CD8-positive, alpha-beta memory T cell (primary cell): ENCODE measurements at regions not wholly inside any gene's neighbourhood (a gene's known extent, or its start where the extent isn't known, plus 50 kb on each side); places are given as distances from the start of the nearest gene placed in this dataset.
A peak's percentile ranks its signal among the peaks of the same experiment; 100 is the strongest.

ENCODE experiments used
- CTCF ChIA-PET: fragments of 350-600 bp; sonication (Branson Sonifier 250); formaldehyde crosslinking; loops from one replicate; lab custom pipeline; 2021; ENCODE audit warnings: antibody characterized with exemption; lab: Charles Lee
- POLR2A ChIA-PET: fragments of 350-600 bp; sonication (Branson Sonifier 250); formaldehyde crosslinking; loops from one replicate; lab custom pipeline; 2021; ENCODE audit warnings: antibody characterized with exemption; lab: Charles Lee
- DNase-seq, 5 donors: peaks; one replicate each; pipeline versions ENCODE4 v3.0.0 to v3.0.0-alpha.2; 2020 to 2022; ENCODE audit warnings: mixed read lengths in 1 of 5
- H3K27ac ChIP-seq: one replicate; pipeline ENCODE4 v1.7.0; 2013; ENCODE audit warnings: low read depth, mild to moderate bottlenecking, low read length, moderate library complexity
- H3K27me3 ChIP-seq: 2 replicates; pipeline ENCODE4 v1.7.0; 2013; ENCODE audit warnings: low read length, mild to moderate bottlenecking; ENCODE audit not compliant: insufficient read depth, poor library complexity, severe bottlenecking
- H3K36me3 ChIP-seq: 2 replicates; pipeline ENCODE4 v1.7.0; 2013; ENCODE audit warnings: mild to moderate bottlenecking, low read length, moderate library complexity; ENCODE audit not compliant: insufficient read depth
- H3K4me1 ChIP-seq: 2 replicates; pipeline ENCODE4 v1.7.0; 2013; ENCODE audit warnings: mild to moderate bottlenecking, low read length, moderate library complexity; ENCODE audit not compliant: insufficient read depth
- H3K4me3 ChIP-seq: 2 replicates; pipeline ENCODE4 v1.7.0; 2013; ENCODE audit warnings: mild to moderate bottlenecking, low read length
- H3K9me3 ChIP-seq: 2 replicates; pipeline ENCODE4 v1.7.0; 2013; ENCODE audit warnings: mild to moderate bottlenecking, low read length
- H3K27ac Mint-ChIP-seq, 8 donors: one replicate each; pipeline ENCODE4 v1.8.0; 2020 to 2021; ENCODE audit warnings: mixed read lengths in 8 of 8, mild to moderate bottlenecking in 6 of 8, inconsistent platforms in 3 of 8, moderate library complexity in 3 of 8
- H3K27me3 Mint-ChIP-seq, 2 donors: one replicate each; pipeline ENCODE4 v1.8.0; 2020 to 2021; ENCODE audit warnings: mixed read lengths in 2 of 2, mild to moderate bottlenecking in 1 of 2, moderate library complexity in 1 of 2
- H3K36me3 Mint-ChIP-seq, 3 donors: one replicate each; pipeline ENCODE4 v1.8.0; 2020 to 2021; ENCODE audit warnings: mixed read lengths in 3 of 3, inconsistent platforms in 1 of 3, mild to moderate bottlenecking in 1 of 3
- H3K4me1 Mint-ChIP-seq, 3 donors: one replicate each; pipeline ENCODE4 v1.8.0; 2020 to 2021; ENCODE audit warnings: mixed read lengths in 3 of 3, inconsistent platforms in 1 of 3, mild to moderate bottlenecking in 1 of 3
- H3K4me3 Mint-ChIP-seq, 7 donors: one replicate each; pipeline ENCODE4 v1.8.0; 2020 to 2021; ENCODE audit warnings: mixed read lengths in 7 of 7, mild to moderate bottlenecking in 6 of 7, moderate library complexity in 4 of 7, inconsistent platforms in 2 of 7
- H3K9me3 Mint-ChIP-seq, 5 donors: one replicate each; pipeline ENCODE4 v1.8.0; 2020 to 2022; ENCODE audit warnings: mixed read lengths in 5 of 5, mild to moderate bottlenecking in 3 of 5, moderate library complexity in 2 of 5, inconsistent platforms in 1 of 5

GRCh38 chr13:36493046-36493445 lies 60.8 kb downstream of the CCNA1 start:
- Histone ChIP-seq H3K4me3 (no peak overlapping the region), H3K27me3 (no peaks in the 10 kb centered on the region), H3K4me1 (no peaks in the 10 kb centered on the region), H3K9me3 (no peaks in the 10 kb centered on the region), H3K27ac (no peak overlapping the region), H3K36me3 (no peaks in the 10 kb centered on the region)
- Mint-ChIP-seq H3K9me3 (peaks cover 0 to 6% (median 0%) of the 10 kb centered on the region in 5 donors), H3K4me3 (no peak overlapping the region), H3K4me1 (no peaks in the 10 kb centered on the region), H3K27me3 (no peaks in the 10 kb centered on the region), H3K36me3 (no peaks in the 10 kb centered on the region), H3K27ac (no peak overlapping the region)
- DNase-seq: no peak
- CTCF ChIA-PET: no interaction called here
- POLR2A ChIA-PET: no interaction called here

- H3K9me3 ChIP-seq: no peaks in the 10 kb centered on the region
- Mint-ChIP-seq H3K9me3 (peaks cover 0 to 6% (median 0%) of the 10 kb centered on the region in 5 donors), H3K27ac (no peak overlapping the region), H3K4me1 (no peaks in the 10 kb centered on the region), H3K27me3 (no peaks in the 10 kb centered on the region), H3K4me3 (no peak overlapping the region), H3K36me3 (no peaks in the 10 kb centered on the region)
- no peaks in the 10 kb centered on the region for H3K36me3 ChIP-seq
- no peak overlapping the region for H3K27ac ChIP-seq
- no peak for DNase-seq
- ChIA-PET CTCF (no interaction called here), POLR2A (no interaction called here)
- H3K4me3 ChIP-seq: no peak overlapping the region
- H3K4me1 ChIP-seq: no peaks in the 10 kb centered on the region
- no peaks in the 10 kb centered on the region for H3K27me3 ChIP-seq
Measured at GRCh38 chr13:36495431-36495830, 63.1 kb downstream of the CCNA1 start.

- Mint-ChIP-seq H3K4me3 (no peak overlapping the region), H3K9me3 (peaks cover under 1 to 27% (median 6%) of the 10 kb centered on the region in 5 donors), H3K27me3 (no peaks in the 10 kb centered on the region), H3K27ac (no peak overlapping the region), H3K36me3 (no peaks in the 10 kb centered on the region), H3K4me1 (no peaks in the 10 kb centered on the region)
- H3K27me3 ChIP-seq: no peaks in the 10 kb centered on the region
- no peak overlapping the region for H3K4me3 ChIP-seq
- DNase-seq: no peak
- no peaks in the 10 kb centered on the region for H3K4me1 ChIP-seq
- H3K36me3 ChIP-seq: no peaks in the 10 kb centered on the region
- CTCF ChIA-PET: no interaction called here
- no peaks in the 10 kb centered on the region for H3K9me3 ChIP-seq
- H3K27ac ChIP-seq: no peak overlapping the region
- POLR2A ChIA-PET: no interaction called here
Measured at GRCh38 chr13:36509369-36509768, 77.1 kb downstream of the CCNA1 start.

GRCh38 chr13:36512771-36513170 lies 80.5 kb downstream of the CCNA1 start:
- no peaks in the 10 kb centered on the region for H3K27me3 ChIP-seq
- ChIA-PET POLR2A (no interaction called here), CTCF (no interaction called here)
- H3K9me3 ChIP-seq: no peaks in the 10 kb centered on the region
- Mint-ChIP-seq H3K4me3 (no peak overlapping the region), H3K9me3 (peaks cover 0 to 9% (median 2%) of the 10 kb centered on the region in 5 donors), H3K27ac (no peak overlapping the region), H3K4me1 (no peaks in the 10 kb centered on the region), H3K27me3 (no peaks in the 10 kb centered on the region), H3K36me3 (no peaks in the 10 kb centered on the region)
- no peak overlapping the region for H3K27ac ChIP-seq
- no peak overlapping the region for H3K4me3 ChIP-seq
- H3K36me3 ChIP-seq: no peaks in the 10 kb centered on the region
- no peak for DNase-seq
- no peaks in the 10 kb centered on the region for H3K4me1 ChIP-seq

GRCh38 chr13:36513266-36513665 lies 81.0 kb downstream of the CCNA1 start:
- Mint-ChIP-seq H3K27ac (no peak overlapping the region), H3K4me1 (no peaks in the 10 kb centered on the region), H3K4me3 (no peak overlapping the region), H3K36me3 (no peaks in the 10 kb centered on the region), H3K27me3 (no peaks in the 10 kb centered on the region), H3K9me3 (peaks cover 0 to 4% (median 3%) of the 10 kb centered on the region in 5 donors)
- CTCF ChIA-PET: no interaction called here
- no peaks in the 10 kb centered on the region for H3K4me1 ChIP-seq
- no peaks in the 10 kb centered on the region for H3K27me3 ChIP-seq
- no peak overlapping the region for H3K27ac ChIP-seq
- POLR2A ChIA-PET: no interaction called here
- DNase-seq: no peak
- no peaks in the 10 kb centered on the region for H3K9me3 ChIP-seq
- H3K4me3 ChIP-seq: no peak overlapping the region
- no peaks in the 10 kb centered on the region for H3K36me3 ChIP-seq

GRCh38 chr13:36515466-36515865 lies 83.2 kb downstream of the CCNA1 start:
- Mint-ChIP-seq H3K27me3 (no peaks in the 10 kb centered on the region), H3K9me3 (peaks cover 0 to 4% (median 2%) of the 10 kb centered on the region in 5 donors), H3K4me1 (no peaks in the 10 kb centered on the region), H3K4me3 (no peak overlapping the region), H3K36me3 (no peaks in the 10 kb centered on the region), H3K27ac (no peak overlapping the region)
- no peak for DNase-seq
- H3K27me3 ChIP-seq: no peaks in the 10 kb centered on the region
- H3K9me3 ChIP-seq: no peaks in the 10 kb centered on the region
- ChIA-PET CTCF (interaction anchor here (1.1 kb wide), 1 partner anchor 12 kb away, joined by 4 read pairs; no protein-coding TSS in a partner anchor), POLR2A (no interaction called here)
- H3K27ac ChIP-seq: no peak overlapping the region
- H3K36me3 ChIP-seq: no peaks in the 10 kb centered on the region
- no peaks in the 10 kb centered on the region for H3K4me1 ChIP-seq
- H3K4me3 ChIP-seq: no peak overlapping the region

GRCh38 chr13:36516225-36516624 lies 83.9 kb downstream of the CCNA1 start:
- Histone ChIP-seq H3K36me3 (no peaks in the 10 kb centered on the region), H3K27ac (no peak overlapping the region), H3K9me3 (no peaks in the 10 kb centered on the region), H3K4me3 (no peak overlapping the region), H3K4me1 (no peaks in the 10 kb centered on the region), H3K27me3 (no peaks in the 10 kb centered on the region)
- Mint-ChIP-seq H3K9me3 (peaks cover 0 to 6% (median 3%) of the 10 kb centered on the region in 5 donors), H3K27me3 (no peaks in the 10 kb centered on the region), H3K27ac (no peak overlapping the region), H3K4me1 (no peaks in the 10 kb centered on the region), H3K4me3 (peak overlapping the region in 1 of 7 donors; percentile 6), H3K36me3 (no peaks in the 10 kb centered on the region)
- CTCF ChIA-PET: interaction anchor here (1.1 kb wide), 1 partner anchor 12 kb away, joined by 4 read pairs; no protein-coding TSS in a partner anchor
- DNase-seq: no peak
- POLR2A ChIA-PET: no interaction called here

GRCh38 chr13:36518707-36519106 lies 86.4 kb downstream of the CCNA1 start:
- H3K9me3 Mint-ChIP-seq: peaks cover 0 to 9% (median 2%) of the 10 kb centered on the region in 5 donors
- no peak overlapping the region for H3K4me3 Mint-ChIP-seq
- H3K27me3 Mint-ChIP-seq: no peaks in the 10 kb centered on the region
- Histone ChIP-seq H3K27ac (no peak overlapping the region), H3K9me3 (no peaks in the 10 kb centered on the region), H3K4me3 (no peak overlapping the region), H3K27me3 (no peaks in the 10 kb centered on the region), H3K4me1 (no peaks in the 10 kb centered on the region), H3K36me3 (no peaks in the 10 kb centered on the region)
- CTCF ChIA-PET: no interaction called here
- H3K27ac Mint-ChIP-seq: no peak overlapping the region
- H3K4me1 Mint-ChIP-seq: no peaks in the 10 kb centered on the region
- POLR2A ChIA-PET: no interaction called here
- DNase-seq: no peak
- H3K36me3 Mint-ChIP-seq: no peaks in the 10 kb centered on the region

GRCh38 chr13:36519432-36519831 lies 87.1 kb downstream of the CCNA1 start:
- no peaks in the 10 kb centered on the region for H3K27me3 Mint-ChIP-seq
- no peaks in the 10 kb centered on the region for H3K4me1 Mint-ChIP-seq
- ChIA-PET CTCF (no interaction called here), POLR2A (no interaction called here)
- H3K4me3 ChIP-seq: no peak overlapping the region
- H3K9me3 ChIP-seq: no peaks in the 10 kb centered on the region
- no peaks in the 10 kb centered on the region for H3K36me3 Mint-ChIP-seq
- H3K36me3 ChIP-seq: no peaks in the 10 kb centered on the region
- DNase-seq: no peak
- no peak overlapping the region for H3K4me3 Mint-ChIP-seq
- H3K4me1 ChIP-seq: no peaks in the 10 kb centered on the region
- no peaks in the 10 kb centered on the region for H3K27me3 ChIP-seq
- no peak overlapping the region for H3K27ac Mint-ChIP-seq
- peaks cover 0 to 9% (median 2%) of the 10 kb centered on the region in 5 donors for H3K9me3 Mint-ChIP-seq
- H3K27ac ChIP-seq: no peak overlapping the region
